Esophagus (tissue), 2 donors: ENCODE measurements at regions not wholly inside any gene's neighbourhood (a gene's known extent, or its start where the extent isn't known, plus 50 kb on each side); places are given as distances from the start of the nearest gene placed in this dataset.

Source experiments
- H3K27ac ChIP-seq, 2 donors: one replicate each; pipeline ENCODE4 v1.5.1; 2013; ENCODE audit warnings: low read depth in 2 of 2, mild to moderate bottlenecking in 2 of 2, inconsistent platforms in 1 of 2, low read length in 1 of 2, moderate library complexity in 1 of 2
- H3K27me3 ChIP-seq, 2 donors: one replicate each; pipeline ENCODE4 v1.6.1; 2013; ENCODE audit warnings: low read length in 2 of 2, control low read depth in 1 of 2, mild to moderate bottlenecking in 1 of 2; ENCODE audit not compliant: insufficient read depth in 2 of 2, control insufficient read depth in 1 of 2
- H3K36me3 ChIP-seq, 2 donors: one replicate each; pipeline ENCODE4 v1.6.1; 2013; ENCODE audit warnings: low read length in 1 of 2; ENCODE audit not compliant: control insufficient read depth in 2 of 2, insufficient read depth in 2 of 2
- H3K4me1 ChIP-seq, 2 donors: one replicate each; pipeline ENCODE4 v1.6.1; 2013; ENCODE audit warnings: low read length in 1 of 2; ENCODE audit not compliant: control insufficient read depth in 2 of 2, insufficient read depth in 2 of 2
- H3K4me3 ChIP-seq, 2 donors: one replicate each; pipeline ENCODE4 v1.5.1; 2013; ENCODE audit warnings: low read length in 2 of 2, mild to moderate bottlenecking in 2 of 2, low read depth in 1 of 2, moderate library complexity in 1 of 2
- H3K9me3 ChIP-seq, 2 donors: one replicate each; pipeline ENCODE4 v1.6.1; 2013; ENCODE audit warnings: mild to moderate bottlenecking in 2 of 2, low read depth in 1 of 2, low read length in 1 of 2, moderate library complexity in 1 of 2; ENCODE audit not compliant: control insufficient read depth in 2 of 2, insufficient read depth in 1 of 2
- whole genome bisulfite sequencing, 2 donors: extraction: QIAGEN DNeasy Blood & Tissue Kit; methylation state at CpG; one replicate each; pipeline ENCODE4 v1.1.7; 2013; 5-methylcytosine and 5-hydroxymethylcytosine counted together
- donor health status: healthy with polysubstance abuse.
- donor health status: Bipolar disorder and iron deficiency.

DNA sequence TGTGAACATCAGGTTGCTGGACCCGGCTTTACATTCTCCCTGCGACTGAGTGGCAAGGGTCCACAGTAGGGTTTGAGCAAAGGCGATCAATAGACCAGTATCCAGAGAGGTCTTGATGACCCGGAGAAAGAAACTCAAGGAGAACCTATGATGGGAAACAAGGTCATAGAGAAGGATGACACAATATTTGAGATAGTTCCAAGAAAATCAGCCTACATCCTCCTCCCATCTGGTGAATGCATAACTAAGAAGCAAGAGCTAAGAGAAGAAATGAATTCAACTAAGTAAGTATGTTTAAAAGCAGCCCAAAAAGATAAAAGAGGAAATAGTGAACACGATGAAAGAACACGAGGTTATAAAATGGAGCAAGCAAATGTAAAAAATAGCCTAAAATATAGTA is 166.3 kb downstream of the CD8B2 start:
- 86 to 90% methylated on average over 6 of the region's 6 CpGs for WGBS, 2 donors
- H3K4me1 ChIP-seq: no peaks in the 10 kb centered on the region
- no peaks in the 10 kb centered on the region for H3K9me3 ChIP-seq
- H3K27me3 ChIP-seq: no peaks in the 10 kb centered on the region
- no peak overlapping the region for H3K27ac ChIP-seq
- H3K4me3 ChIP-seq: no peak overlapping the region
- no peaks in the 10 kb centered on the region for H3K36me3 ChIP-seq

DNA sequence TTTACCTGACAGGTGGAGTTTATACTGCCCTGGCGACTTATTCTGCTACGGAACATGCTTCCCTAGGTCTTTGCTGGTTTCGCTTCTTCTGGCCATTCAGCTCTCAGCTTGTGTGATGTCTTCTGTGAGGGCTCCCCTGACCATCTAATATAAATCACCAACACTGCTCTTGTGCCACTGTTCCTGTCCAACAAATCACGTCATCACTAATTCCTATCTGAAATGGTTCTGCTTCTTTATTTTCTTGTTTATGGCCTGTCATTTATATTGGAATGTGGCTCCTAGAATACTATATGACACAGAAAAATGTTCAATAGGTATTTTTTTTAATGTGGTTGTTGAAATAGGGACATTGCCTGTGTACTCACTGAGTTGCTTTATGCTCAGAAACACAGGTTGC is 171.5 kb downstream of the CD8B2 start:
- Histone ChIP-seq H3K9me3 (no peaks in the 10 kb centered on the region), H3K27me3 (no peaks in the 10 kb centered on the region), H3K4me1 (no peaks in the 10 kb centered on the region), H3K36me3 (no peaks in the 10 kb centered on the region), H3K4me3 (no peak overlapping the region), H3K27ac (no peak overlapping the region)
- WGBS, 2 donors: 88 to 92% methylated on average over 4 of the region's 4 CpGs

DNA sequence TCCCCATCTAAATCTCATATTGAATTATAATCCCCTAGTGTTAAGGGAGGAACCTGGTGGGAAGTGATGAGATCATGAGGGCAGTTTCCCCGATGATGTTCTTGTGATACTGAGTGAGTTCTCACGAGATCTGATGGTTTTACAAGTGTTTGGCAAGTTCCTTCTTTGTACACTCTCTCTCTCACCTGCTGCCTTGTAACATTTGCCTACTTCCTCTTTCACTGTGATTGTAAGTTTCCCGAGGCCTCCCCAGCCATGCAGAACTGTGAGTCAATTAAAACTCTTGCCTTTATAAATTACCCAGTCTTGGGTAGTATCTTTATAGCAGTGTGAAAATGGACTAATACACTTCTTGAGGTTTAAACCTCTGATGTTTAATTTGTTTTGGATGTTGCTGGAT is 177.5 kb downstream of the CD8B2 start:
- Histone ChIP-seq H3K27ac (no peak overlapping the region), H3K4me3 (no peak overlapping the region), H3K36me3 (no peaks in the 10 kb centered on the region), H3K27me3 (no peaks in the 10 kb centered on the region), H3K9me3 (no peaks in the 10 kb centered on the region), H3K4me1 (no peaks in the 10 kb centered on the region)
- WGBS, 2 donors: 56 to 70% methylated on average over 3 of the region's 3 CpGs

DNA sequence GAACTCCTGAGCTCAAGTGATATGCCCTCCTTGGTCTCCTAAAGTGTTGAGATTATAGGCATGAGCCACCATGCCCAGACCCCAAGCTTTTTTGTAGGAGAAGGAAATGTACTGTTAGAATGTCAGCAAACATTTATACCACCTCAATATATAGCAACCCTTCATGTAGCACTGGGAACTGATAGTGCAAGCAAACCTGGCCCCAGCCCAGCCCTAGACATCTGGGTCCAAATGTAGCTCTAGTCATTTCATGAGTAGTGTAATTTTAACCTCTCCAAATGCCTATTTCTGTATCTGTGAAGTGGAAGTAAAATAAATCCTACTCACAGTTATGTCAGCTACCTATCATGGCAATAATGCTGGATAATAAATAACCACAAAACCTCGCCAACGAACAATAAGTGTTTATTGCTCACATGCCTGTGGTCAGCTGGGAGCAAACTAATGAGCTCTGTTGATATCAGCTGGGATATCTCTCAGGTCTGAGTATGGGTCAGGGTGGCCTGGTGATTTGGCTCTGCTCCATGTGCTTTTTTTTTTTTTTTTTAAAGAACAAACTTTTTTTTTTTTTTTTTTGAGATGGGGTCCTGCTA is 180.4 kb downstream of the CD8B2 start:
- no peaks in the 10 kb centered on the region for H3K36me3 ChIP-seq
- 77 to 91% methylated on average over 2 of the region's 2 CpGs for WGBS, 2 donors

GRCh38 chr2:106685180-106685897 is 198.2 kb downstream of the CD8B2 start:
- H3K4me1 ChIP-seq: no peaks in the 10 kb centered on the region
- no peak overlapping the region for H3K4me3 ChIP-seq
- H3K27ac ChIP-seq: no peak overlapping the region
- no peaks in the 10 kb centered on the region for H3K9me3 ChIP-seq
- no peaks in the 10 kb centered on the region for H3K27me3 ChIP-seq
- no peaks in the 10 kb centered on the region for H3K36me3 ChIP-seq
- WGBS, 2 donors: 91 to 100% methylated on average over 2 of the region's 2 CpGs

More for the DNA sequence above, 180.4 kb downstream of the CD8B2 start:
- Histone ChIP-seq H3K9me3 (no peaks in the 10 kb centered on the region), H3K4me1 (no peaks in the 10 kb centered on the region), H3K4me3 (no peak overlapping the region), H3K27ac (no peak overlapping the region), H3K27me3 (no peaks in the 10 kb centered on the region)

DNA sequence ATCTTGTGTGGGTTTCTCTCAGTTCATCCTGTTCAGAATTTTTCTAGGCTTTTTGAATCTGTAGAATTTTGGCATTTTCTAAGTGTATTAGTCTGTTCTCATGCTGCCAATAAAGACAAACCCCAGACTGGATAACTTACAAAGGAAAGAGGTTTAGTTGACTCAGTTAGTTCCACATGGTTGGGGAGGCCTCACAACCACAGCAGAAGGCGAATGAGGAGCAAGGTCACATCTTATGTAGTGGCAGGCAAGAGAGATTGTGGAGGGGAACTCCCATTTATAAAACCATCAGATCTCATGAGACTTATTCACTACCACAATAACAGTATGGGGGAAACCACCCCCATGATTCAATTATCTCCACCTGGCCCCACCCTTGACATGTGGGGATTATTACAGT is 199.2 kb downstream of the ST6GAL2 start:
- 83% methylated on average over 1 of the region's 1 CpG for WGBS, 2 donors

DNA sequence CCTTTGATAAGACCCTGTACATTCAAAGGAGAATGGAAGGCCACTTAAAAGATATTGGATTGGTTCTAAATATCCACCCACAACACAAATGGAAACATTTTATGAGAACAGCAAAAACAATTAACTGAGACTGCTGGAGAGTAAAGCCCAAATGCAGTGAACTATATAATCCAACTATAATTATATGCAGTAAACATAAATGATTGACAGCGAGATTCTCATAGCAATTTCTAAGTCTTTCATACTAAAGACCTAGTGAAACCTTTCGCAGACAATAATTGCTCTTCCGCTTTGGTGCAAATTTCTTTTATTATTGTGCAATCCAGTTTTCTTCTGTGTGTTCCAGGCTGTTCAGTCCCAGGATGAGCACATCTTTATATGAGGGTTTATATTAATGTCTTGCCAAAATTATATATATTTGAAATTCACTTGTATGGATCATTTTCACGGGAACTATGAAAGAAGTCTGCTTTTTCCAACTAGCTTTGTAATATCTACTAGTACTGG is 190.9 kb downstream of the ST6GAL2 start:
- Histone ChIP-seq H3K4me3 (no peak overlapping the region), H3K9me3 (no peaks in the 10 kb centered on the region), H3K4me1 (no peaks in the 10 kb centered on the region), H3K27ac (no peak overlapping the region), H3K27me3 (no peaks in the 10 kb centered on the region), H3K36me3 (no peaks in the 10 kb centered on the region)
- 94% methylated on average over 4 of the region's 4 CpGs for WGBS, 2 donors

More for the DNA sequence above, 199.2 kb downstream of the ST6GAL2 start:
- Histone ChIP-seq H3K27ac (no peak overlapping the region), H3K4me3 (no peak overlapping the region), H3K27me3 (no peaks in the 10 kb centered on the region), H3K9me3 (no peaks in the 10 kb centered on the region), H3K4me1 (no peaks in the 10 kb centered on the region), H3K36me3 (no peaks in the 10 kb centered on the region)

DNA sequence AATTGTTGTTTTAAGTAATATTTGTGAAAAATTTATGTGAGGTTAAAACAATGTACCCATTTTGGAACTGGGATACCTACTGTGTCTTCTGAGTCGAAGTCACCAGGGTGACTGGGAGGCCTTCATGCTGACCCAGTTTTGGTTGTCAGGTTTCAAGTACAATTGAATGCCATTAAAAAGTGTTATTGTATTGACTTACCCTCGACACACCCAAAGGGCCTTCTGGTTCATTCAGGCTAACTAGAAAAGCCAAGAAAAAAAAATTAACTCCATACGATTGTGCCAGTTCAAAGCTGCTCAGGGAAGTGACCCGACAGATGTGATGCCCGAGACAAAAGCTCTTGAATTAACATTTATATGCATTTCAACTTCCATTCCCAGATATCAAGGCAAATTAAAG is 190.0 kb downstream of the ST6GAL2 start:
- Histone ChIP-seq H3K4me1 (no peaks in the 10 kb centered on the region), H3K36me3 (no peaks in the 10 kb centered on the region), H3K9me3 (no peaks in the 10 kb centered on the region), H3K4me3 (no peak overlapping the region), H3K27ac (no peak overlapping the region), H3K27me3 (no peaks in the 10 kb centered on the region)
- WGBS, 2 donors: 72 to 82% methylated on average over 5 of the region's 5 CpGs

GRCh38 chr2:106700616-106701015 is 185.4 kb downstream of the ST6GAL2 start:
- H3K27me3 ChIP-seq: no peaks in the 10 kb centered on the region
- H3K4me1 ChIP-seq: no peaks in the 10 kb centered on the region
- no peaks in the 10 kb centered on the region for H3K36me3 ChIP-seq
- no peak overlapping the region for H3K4me3 ChIP-seq
- no peaks in the 10 kb centered on the region for H3K9me3 ChIP-seq
- no peak overlapping the region for H3K27ac ChIP-seq
